GM10248 (cell line): ENCODE measurements at regions not wholly inside any gene's neighbourhood (a gene's known extent, or its start where the extent isn't known, plus 50 kb on each side); places are given as distances from the start of the nearest gene placed in this dataset.

ENCODE experiments used
- CTCF ChIA-PET: fragments of 300-600 bp; sonication (Branson Sonifier 250); formaldehyde crosslinking; extraction: SDS; loops from one replicate; lab custom pipeline; 2021; ENCODE audit warnings: antibody characterized with exemption; lab: Yijun Ruan, JAX
- POLR2A ChIA-PET: fragments of 350-650 bp; sonication (Branson Sonifier 250); formaldehyde crosslinking; extraction: SDS; loops from one replicate; lab custom pipeline; 2020; ENCODE audit warnings: antibody characterized with exemption; lab: Yijun Ruan, JAX
- DNase-seq: peaks from one replicate; pipeline ENCODE4 v3.0.0; 2012; ENCODE audit errors: extremely low spot score
- TF ChIP-seq, protein P1 (sequence below): IDR thresholded peaks from 2 replicates; pipeline ENCODE4 v1.5.1; 2012; ENCODE audit warnings: mild to moderate bottlenecking, low read depth; ENCODE audit errors: extremely low read depth, missing control alignments, control extremely low read depth

DNA sequence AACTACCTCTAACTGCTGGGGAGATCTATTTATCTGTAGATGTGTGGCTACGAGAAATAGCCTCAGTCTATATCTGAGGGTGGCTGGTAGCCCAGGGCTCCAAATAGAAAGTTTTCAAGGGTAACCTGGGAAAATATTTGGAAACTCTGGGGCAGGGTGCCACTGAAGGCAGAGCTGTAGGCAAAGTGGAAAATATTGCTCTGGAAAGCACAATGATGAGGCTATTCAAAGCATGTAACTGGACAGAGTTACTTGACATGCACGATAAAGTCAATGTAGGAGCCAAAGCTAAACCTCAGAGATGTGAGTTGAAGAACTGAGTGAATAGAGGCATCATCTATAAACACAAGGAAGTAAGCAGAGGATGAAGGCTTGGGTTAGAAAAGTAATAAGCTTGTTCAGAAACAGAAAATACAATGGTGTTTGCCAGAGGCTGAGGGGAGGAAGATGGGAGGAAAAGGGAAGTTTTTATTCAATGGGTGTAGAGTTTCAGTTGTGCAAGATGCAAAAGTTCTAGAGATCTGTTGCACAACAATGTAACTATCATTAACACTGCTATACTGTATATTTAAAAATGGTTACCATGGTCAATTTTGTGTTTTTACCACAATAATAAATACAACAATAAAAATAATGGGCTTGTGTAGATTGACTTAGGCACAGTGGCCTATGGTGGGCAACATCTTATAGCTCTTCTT, 171.6 kb downstream of the MBD2 start:
- ChIA-PET POLR2A (no interaction called here), CTCF (interaction anchor here (1.1 to 1.4 kb wide), 2 partner anchors 12 to 35 kb away, joined by 3 read pairs; no protein-coding TSS in a partner anchor)
- DNase-seq, result no peak
- TF ChIP-seq, protein P1, sequence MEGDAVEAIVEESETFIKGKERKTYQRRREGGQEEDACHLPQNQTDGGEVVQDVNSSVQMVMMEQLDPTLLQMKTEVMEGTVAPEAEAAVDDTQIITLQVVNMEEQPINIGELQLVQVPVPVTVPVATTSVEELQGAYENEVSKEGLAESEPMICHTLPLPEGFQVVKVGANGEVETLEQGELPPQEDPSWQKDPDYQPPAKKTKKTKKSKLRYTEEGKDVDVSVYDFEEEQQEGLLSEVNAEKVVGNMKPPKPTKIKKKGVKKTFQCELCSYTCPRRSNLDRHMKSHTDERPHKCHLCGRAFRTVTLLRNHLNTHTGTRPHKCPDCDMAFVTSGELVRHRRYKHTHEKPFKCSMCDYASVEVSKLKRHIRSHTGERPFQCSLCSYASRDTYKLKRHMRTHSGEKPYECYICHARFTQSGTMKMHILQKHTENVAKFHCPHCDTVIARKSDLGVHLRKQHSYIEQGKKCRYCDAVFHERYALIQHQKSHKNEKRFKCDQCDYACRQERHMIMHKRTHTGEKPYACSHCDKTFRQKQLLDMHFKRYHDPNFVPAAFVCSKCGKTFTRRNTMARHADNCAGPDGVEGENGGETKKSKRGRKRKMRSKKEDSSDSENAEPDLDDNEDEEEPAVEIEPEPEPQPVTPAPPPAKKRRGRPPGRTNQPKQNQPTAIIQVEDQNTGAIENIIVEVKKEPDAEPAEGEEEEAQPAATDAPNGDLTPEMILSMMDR, result no peak

DNA sequence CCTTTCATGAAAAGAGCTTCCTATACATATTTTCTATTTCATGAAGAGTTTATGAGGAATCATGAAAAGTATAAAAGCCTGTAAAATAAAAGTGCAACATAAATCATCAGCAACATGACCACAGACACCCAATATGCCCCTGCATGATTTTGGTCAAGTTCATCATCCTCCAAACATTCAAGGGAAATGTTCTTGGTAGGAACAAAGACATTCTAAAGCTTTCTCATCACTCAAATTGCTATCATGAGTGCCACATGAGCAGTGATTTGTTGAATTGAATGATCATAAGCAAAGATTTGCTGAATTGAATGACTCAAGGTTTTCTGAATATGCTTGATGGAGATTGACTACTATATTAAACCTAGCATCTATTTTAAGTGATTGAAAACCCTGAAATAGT, 172.2 kb downstream of the MBD2 start:
- CTCF ChIA-PET, result interaction anchor here (1.1 to 1.4 kb wide), 2 partner anchors 11 to 36 kb away, joined by 3 read pairs; no protein-coding TSS in a partner anchor
- TF ChIP-seq, protein P1, result no peak
- DNase-seq, result no peak
- POLR2A ChIA-PET, result no interaction called here

DNA sequence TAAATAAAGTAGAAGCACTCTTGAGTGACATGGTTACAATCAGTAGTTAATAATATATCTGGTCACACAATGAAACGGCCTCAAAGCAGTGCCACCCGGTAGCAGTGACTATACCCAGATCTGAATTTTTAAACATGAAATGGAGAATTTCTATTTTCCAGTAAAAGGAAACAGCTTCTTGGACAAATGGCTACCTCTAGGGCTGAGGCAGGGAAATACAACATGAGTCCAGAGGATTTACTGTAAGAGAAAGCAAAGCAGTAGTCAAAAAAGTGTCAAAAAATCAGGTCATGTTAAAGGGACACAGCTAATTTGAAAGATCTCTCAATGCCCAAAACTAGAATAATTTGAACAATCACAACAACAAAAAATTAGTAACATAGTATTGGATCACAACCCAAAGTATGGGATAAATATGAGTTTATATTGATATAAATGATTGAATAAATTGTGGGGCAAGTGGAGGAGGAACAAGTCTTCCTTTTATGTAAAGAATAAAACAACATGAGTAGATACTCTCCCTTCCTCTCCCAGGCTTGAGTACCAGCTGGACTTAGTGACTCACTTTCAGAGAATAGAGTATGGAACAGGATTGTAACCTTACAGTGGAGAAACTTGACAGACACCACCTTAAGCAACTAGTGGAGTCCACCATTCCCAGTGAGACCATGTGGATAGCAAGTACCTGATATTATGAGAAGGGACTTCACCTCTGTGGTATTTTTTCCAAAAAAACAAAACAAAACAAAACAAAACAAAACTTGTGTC, 180.8 kb downstream of the MBD2 start:
- CTCF ChIA-PET, result no interaction called here
- TF ChIP-seq, protein P1, result no peak
- DNase-seq, result no peak
- POLR2A ChIA-PET, result no interaction called here

DNA sequence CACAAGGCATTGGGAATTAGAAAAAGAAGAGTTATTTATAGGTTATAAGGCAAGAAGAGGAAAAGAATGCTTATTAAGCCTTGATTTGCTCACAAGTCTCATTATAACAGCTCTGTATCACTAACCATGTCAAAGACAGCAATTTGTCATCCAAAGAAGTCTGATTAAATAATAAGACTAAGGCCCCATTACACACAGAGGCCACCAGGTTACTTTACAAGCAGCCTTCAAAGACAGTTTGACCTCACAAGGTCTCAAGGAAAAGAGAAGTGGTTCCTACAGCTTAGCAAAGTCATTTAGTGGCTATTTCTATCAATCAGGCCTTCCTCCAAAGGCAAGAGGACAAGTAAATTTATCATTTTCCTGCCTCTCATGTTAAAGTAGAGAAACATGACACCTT, 188.5 kb downstream of the MBD2 start:
- no peak for DNase-seq
- TF ChIP-seq, protein P1, result no peak
- CTCF ChIA-PET, result interaction anchor here (1.3 kb wide), 1 partner anchor 24 kb away, joined by 4 read pairs; no protein-coding TSS in a partner anchor
- POLR2A ChIA-PET, result no interaction called here

DNA sequence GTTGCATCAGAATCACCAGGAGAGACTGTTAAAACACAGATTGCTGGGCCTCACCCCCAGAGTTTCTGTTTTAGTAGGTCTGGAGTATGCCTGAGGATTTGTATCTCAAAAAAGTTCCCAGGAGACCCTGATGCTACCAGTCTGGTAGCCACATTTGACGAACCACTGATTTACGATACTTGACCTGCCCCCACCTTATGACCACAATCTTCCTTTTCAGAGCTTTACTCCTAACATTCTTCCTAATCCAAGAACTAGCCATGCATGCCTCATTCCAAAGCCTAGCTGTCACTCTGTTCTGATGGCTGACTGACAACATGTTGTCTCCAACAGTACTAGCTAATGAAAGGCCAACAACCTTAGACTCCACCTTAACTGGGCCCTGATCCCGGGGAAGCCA, 191.4 kb downstream of the MBD2 start:
- DNase-seq, result no peak
- CTCF ChIA-PET, result interaction anchor here (1.5 kb wide), 1 partner anchor 22 kb away, joined by 3 read pairs; no protein-coding TSS in a partner anchor
- POLR2A ChIA-PET, result no interaction called here
- TF ChIP-seq, protein P1, result no peak

DNA sequence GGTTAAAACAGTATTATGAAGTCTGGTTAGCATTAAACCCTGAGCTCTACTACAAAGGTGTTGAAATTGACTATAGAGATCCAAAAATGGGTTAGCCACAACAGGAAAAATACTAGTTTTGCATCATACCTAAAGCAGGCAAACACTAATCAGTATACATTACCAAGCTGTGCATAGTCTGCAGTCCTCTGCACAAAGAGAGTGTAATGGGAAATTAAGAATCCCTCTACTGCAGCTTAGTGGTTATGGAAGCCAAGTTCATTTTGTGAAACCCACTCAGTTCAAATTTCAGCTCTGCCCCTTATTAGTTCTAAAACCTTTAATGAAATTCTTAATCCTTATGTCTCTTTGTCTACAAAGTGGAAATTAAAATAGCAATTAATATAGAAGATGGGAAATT, 192.1 kb downstream of the MBD2 start:
- TF ChIP-seq, protein P1, result no peak

More for the DNA sequence above, 192.1 kb downstream of the MBD2 start:
- no peak for DNase-seq
- CTCF ChIA-PET, result interaction anchor here (1.5 kb wide), 1 partner anchor 22 kb away, joined by 3 read pairs; no protein-coding TSS in a partner anchor
- POLR2A ChIA-PET, result no interaction called here
